Stomach (tissue), 8 donors: ENCODE measurements at regions not wholly inside any gene's neighbourhood (a gene's known extent, or its start where the extent isn't known, plus 50 kb on each side); places are given as distances from the start of the nearest gene placed in this dataset.

Source experiments
- DNase-seq, 2 donors: peaks; one replicate each; pipeline versions ENCODE4 v3.0.0 to v3.0.0-alpha.2; 2013 to 2019
- H3K27ac ChIP-seq, 5 donors: fragments of 200-600 bp in 4 of 5; sonication (generic) in 4 of 5; one replicate each; pipeline ENCODE4 v1.5.1; 2013 to 2019; ENCODE audit warnings: mild to moderate bottlenecking in 1 of 5, moderate library complexity in 1 of 5
- H3K27me3 ChIP-seq, 3 donors: fragments of 200-600 bp; sonication (generic); one replicate each; pipeline ENCODE4 v1.5.1; 2017 to 2019; ENCODE audit warnings: mixed run types in 1 of 3
- H3K36me3 ChIP-seq, 4 donors: fragments of 200-600 bp; sonication (generic); 1 replicate in 3 of 4; 2 replicates in 1 of 4; pipeline ENCODE4 v1.5.1; 2016 to 2019
- H3K4me1 ChIP-seq, 4 donors: fragments of 200-600 bp; sonication (generic); one replicate each; pipeline ENCODE4 v1.5.1; 2016 to 2019
- H3K4me3 ChIP-seq, 4 donors: fragments of 200-600 bp; sonication (generic) in 3 of 4; one replicate each; pipeline ENCODE4 v1.5.1; 2016 to 2019; ENCODE audit warnings: mild to moderate bottlenecking in 1 of 4
- H3K9me3 ChIP-seq, 4 donors: fragments of 200-600 bp; sonication (generic); one replicate each; pipeline ENCODE4 v1.5.1; 2016 to 2019
- CTCF ChIP-seq, 7 experiments: fragments of 450-650 bp in 4 of 7; fragments of 200-600 bp in 3 of 7; sonication (generic) in 3 of 7; IDR thresholded peaks; one replicate each; pipeline ENCODE4 v1.5.1; 2016 to 2019; ENCODE audit warnings: antibody characterized with exemption in 7 of 7, control low read depth in 2 of 7, mild to moderate bottlenecking in 1 of 7
- EP300 ChIP-seq: sonication (generic); formaldehyde crosslinking; IDR thresholded peaks from one replicate; pipeline ENCODE4 v1.6.1; 2017; ENCODE audit warnings: antibody characterized with exemption
- POLR2A ChIP-seq, 4 donors: fragments of 450-650 bp; IDR thresholded peaks; one replicate each; pipeline ENCODE4 v1.6.1; 2016; ENCODE audit warnings: antibody characterized with exemption in 4 of 4, control low read depth in 2 of 4, mild to moderate bottlenecking in 1 of 4, moderate library complexity in 1 of 4
- POLR2AphosphoS5 ChIP-seq, 3 donors: sonication (generic); formaldehyde crosslinking; IDR thresholded peaks; one replicate each; pipeline ENCODE4 v1.6.1; 2016; ENCODE audit warnings: antibody characterized with exemption in 3 of 3
- WGBS, 5 donors: extraction: QIAGEN DNeasy Blood & Tissue Kit in 3 of 5; methylation state at CpG; one replicate each; pipeline versions ENCODE4 v1.1.5 to v1.1.7; 2013 to 2018; 5-methylcytosine and 5-hydroxymethylcytosine counted together
- intact Hi-C: fragments of 100-400 bp; cut with DNase I; formaldehyde crosslinking; loops from one replicate; pipeline ENCODE4 v1.15.1; 2023; ENCODE audit warnings: low total_unique reads
- donor health status: healthy with polysubstance abuse.
- donor health status: Bipolar disorder and iron deficiency.
- donor health status: healthy.

GRCh38 chr1:213650603-213651002 lies 337.2 kb upstream of the PROX1 start:
- TF ChIP-seq POLR2AphosphoS5 (IDR thresholded peaks at IDR 0.05), result no peak
- no peak for TF ChIP-seq CTCF (IDR thresholded peaks at IDR 0.05)
- no peak for TF ChIP-seq POLR2A (IDR thresholded peaks at IDR 0.05)
- no peak for TF ChIP-seq EP300
- DNase-seq, result no peak
- Histone ChIP-seq H3K36me3 (no peaks in the 10 kb centered on the region), H3K4me3 (no peak overlapping the region), H3K27ac (no peak overlapping the region), H3K9me3 (no peaks in the 10 kb centered on the region), H3K4me1 (no peaks in the 10 kb centered on the region), H3K27me3 (no peaks in the 10 kb centered on the region)
- 30 to 57% (median 55%) methylated on average over 2 of the region's 2 CpGs for WGBS, 5 donors
- intact Hi-C loops, result no loop called here

DNA sequence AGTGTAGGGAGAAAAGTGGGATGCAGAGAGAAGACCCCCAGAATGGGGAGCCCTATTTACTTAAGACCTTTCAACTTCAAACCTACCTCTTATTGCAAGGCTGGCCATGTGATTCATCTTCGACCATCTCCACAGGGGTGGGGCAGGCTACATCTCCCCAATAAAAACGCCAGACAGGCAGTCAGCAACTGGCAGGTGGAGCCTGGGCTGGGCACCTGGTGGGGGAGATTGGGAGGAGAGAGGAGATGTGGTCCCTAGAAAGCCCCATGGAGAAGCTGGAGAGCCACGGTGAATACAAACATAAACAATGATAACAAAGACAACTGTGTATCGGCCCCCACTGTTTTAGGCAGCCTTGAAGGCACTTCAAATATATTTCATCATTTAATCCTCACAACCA lies 336.7 kb upstream of the PROX1 start:
- Histone ChIP-seq H3K4me3 (no peak overlapping the region), H3K27ac (no peak overlapping the region), H3K27me3 (no peaks in the 10 kb centered on the region), H3K9me3 (no peaks in the 10 kb centered on the region), H3K4me1 (no peaks in the 10 kb centered on the region), H3K36me3 (no peaks in the 10 kb centered on the region)
- intact Hi-C loops, result no loop called here
- DNase-seq, result no peak
- no peak for TF ChIP-seq CTCF (IDR thresholded peaks at IDR 0.05)
- no peak for TF ChIP-seq POLR2A (IDR thresholded peaks at IDR 0.05)
- TF ChIP-seq EP300, result no peak
- TF ChIP-seq POLR2AphosphoS5 (IDR thresholded peaks at IDR 0.05), result no peak
- 40 to 68% (median 56%) methylated on average over 4 of the region's 4 CpGs for WGBS, 5 donors

GRCh38 chr1:213652109-213652508 lies 335.7 kb upstream of the PROX1 start:
- intact Hi-C loops, result no loop called here
- TF ChIP-seq CTCF (IDR thresholded peaks at IDR 0.05) (no peak), POLR2AphosphoS5 (IDR thresholded peaks at IDR 0.05) (no peak), POLR2A (IDR thresholded peaks at IDR 0.05) (no peak), EP300 (no peak)
- WGBS, 5 donors, result 74 to 84% (median 80%) methylated on average over 4 of the region's 4 CpGs
- H3K36me3 ChIP-seq, result no peaks in the 10 kb centered on the region
- no peaks in the 10 kb centered on the region for H3K9me3 ChIP-seq
- H3K4me1 ChIP-seq, result no peaks in the 10 kb centered on the region
- DNase-seq, result no peak
- H3K27me3 ChIP-seq, result no peaks in the 10 kb centered on the region
- no peak overlapping the region for H3K27ac ChIP-seq
- no peak overlapping the region for H3K4me3 ChIP-seq

DNA sequence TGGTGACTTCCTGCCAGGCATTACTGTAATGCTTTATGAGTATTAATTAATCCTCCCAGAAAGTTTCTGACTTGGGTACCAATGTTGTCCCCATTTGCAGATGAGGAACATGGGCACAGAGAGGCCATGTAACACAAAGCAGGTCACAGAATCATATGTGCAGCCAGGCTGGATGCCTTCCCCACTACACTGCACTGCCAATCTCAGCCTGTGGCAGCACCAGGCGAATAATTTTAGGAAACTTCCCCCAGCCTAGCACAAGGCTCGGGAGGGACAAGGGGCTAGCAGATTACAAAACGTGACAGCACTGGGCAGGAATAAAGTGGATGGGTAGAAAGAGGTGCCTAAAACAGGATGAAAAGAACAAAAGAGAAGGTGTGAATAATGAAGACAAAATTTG lies 331.7 kb upstream of the PROX1 start:
- intact Hi-C loops, result no loop called here
- H3K9me3 ChIP-seq, result no peaks in the 10 kb centered on the region
- H3K27ac ChIP-seq, result no peak overlapping the region
- WGBS, 5 donors, result 52 to 85% (median 78%) methylated on average over 3 of the region's 3 CpGs
- no peaks in the 10 kb centered on the region for H3K27me3 ChIP-seq
- DNase-seq, result no peak
- no peaks in the 10 kb centered on the region for H3K36me3 ChIP-seq
- H3K4me3 ChIP-seq, result no peak overlapping the region
- H3K4me1 ChIP-seq, result no peaks in the 10 kb centered on the region
- TF ChIP-seq POLR2AphosphoS5 (IDR thresholded peaks at IDR 0.05) (no peak), POLR2A (IDR thresholded peaks at IDR 0.05) (no peak), EP300 (no peak), CTCF (IDR thresholded peaks at IDR 0.05) (no peak)

DNA sequence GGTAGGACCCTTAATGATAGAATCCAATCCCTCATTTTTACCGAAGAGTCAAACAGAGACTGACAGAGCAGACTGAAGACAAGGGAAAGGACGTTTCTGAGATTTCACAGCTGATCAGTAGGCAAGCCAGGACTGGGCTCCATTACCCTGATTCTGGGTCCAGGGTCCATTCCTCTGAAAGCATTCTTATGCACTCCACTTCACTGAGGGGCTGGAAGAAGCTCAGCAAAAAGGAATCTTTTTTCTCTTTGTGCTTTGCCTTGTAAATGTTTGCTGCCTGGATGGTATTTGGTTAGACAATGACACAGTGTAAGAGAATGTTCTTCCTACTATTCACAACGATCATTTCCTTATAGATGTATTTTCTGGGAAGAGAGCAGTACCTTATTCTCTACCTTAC lies 331.3 kb upstream of the PROX1 start:
- Histone ChIP-seq H3K36me3 (no peaks in the 10 kb centered on the region), H3K27me3 (no peaks in the 10 kb centered on the region), H3K27ac (no peak overlapping the region), H3K4me1 (no peaks in the 10 kb centered on the region), H3K4me3 (no peak overlapping the region), H3K9me3 (no peaks in the 10 kb centered on the region)
- WGBS, 5 donors, result 44 to 53% (median 46%) methylated on average over 3 of the region's 3 CpGs
- intact Hi-C loops, result no loop called here
- TF ChIP-seq POLR2AphosphoS5 (IDR thresholded peaks at IDR 0.05) (no peak), CTCF (IDR thresholded peaks at IDR 0.05) (no peak), EP300 (no peak), POLR2A (IDR thresholded peaks at IDR 0.05) (no peak)
- no peak for DNase-seq
